Neural progenitor cell (in vitro differentiated cells): ENCODE measurements at regions not wholly inside any gene's neighbourhood (a gene's known extent, or its start where the extent isn't known, plus 50 kb on each side); places are given as distances from the start of the nearest gene placed in this dataset.

Experiments
- DNase-seq: peaks from one replicate; pipeline ENCODE4 v3.0.0-alpha.2; 2016; ENCODE audit warnings: low spot score
- H2AFZ ChIP-seq: fragments of 200-600 bp; sonication (generic); replicated peaks from 2 replicates; pipeline ENCODE4 v1.6.1; 2016; ENCODE audit warnings: antibody characterized with exemption
- H3F3A ChIP-seq: fragments of 200-600 bp; sonication (generic); 2 replicates; pipeline ENCODE4 v1.6.1; 2016; ENCODE audit warnings: antibody characterized with exemption, low read depth
- H3K27ac ChIP-seq: fragments of 200-600 bp; sonication (generic); 2 replicates; pipeline ENCODE4 v1.5.1; 2016; ENCODE audit warnings: mild to moderate bottlenecking
- H3K27me3 ChIP-seq: fragments of 200-600 bp; sonication (generic); 2 replicates; pipeline ENCODE4 v1.6.1; 2016; ENCODE audit warnings: mild to moderate bottlenecking, moderate library complexity
- H3K36me3 ChIP-seq: fragments of 200-600 bp; sonication (generic); 2 replicates; pipeline ENCODE4 v1.5.1; 2016
- H3K4me1 ChIP-seq: fragments of 200-600 bp; sonication (generic); 2 replicates; pipeline ENCODE4 v1.6.1; 2016; ENCODE audit warnings: mixed run types
- H3K4me2 ChIP-seq: fragments of 200-600 bp; sonication (generic); 2 replicates; pipeline ENCODE4 v1.6.1; 2016
- H3K4me3 ChIP-seq: fragments of 200-600 bp; sonication (generic); 2 replicates; pipeline ENCODE4 v1.5.1; 2016
- H3K79me2 ChIP-seq: fragments of 200-600 bp; sonication (generic); 2 replicates; pipeline ENCODE4 v1.6.1; 2016; ENCODE audit warnings: low read depth
- H3K9ac ChIP-seq: fragments of 200-600 bp; sonication (generic); 2 replicates; pipeline ENCODE4 v1.6.1; 2016
- H3K9me3 ChIP-seq: fragments of 200-600 bp; sonication (generic); 2 replicates; pipeline ENCODE4 v1.5.1; 2016; ENCODE audit warnings: low read depth
- H4K20me1 ChIP-seq: fragments of 200-600 bp; sonication (generic); 2 replicates; pipeline ENCODE4 v1.6.1; 2016; ENCODE audit warnings: low read depth
- H3K27ac Mint-ChIP-seq: 3 replicates; pipeline ENCODE4 v1.8.0; 2021; ENCODE audit warnings: mixed read lengths
- H3K27me3 Mint-ChIP-seq: 2 replicates; pipeline ENCODE4 v1.8.0; 2022; ENCODE audit warnings: low read depth, mild to moderate bottlenecking, inconsistent platforms, moderate library complexity, mixed read lengths; ENCODE audit not compliant: insufficient read depth
- H3K36me3 Mint-ChIP-seq: 3 replicates; pipeline ENCODE4 v1.8.0; 2021; ENCODE audit warnings: mixed read lengths
- H3K4me1 Mint-ChIP-seq: 3 replicates; pipeline ENCODE4 v1.8.0; 2021; ENCODE audit warnings: mixed read lengths
- H3K4me3 Mint-ChIP-seq: 3 replicates; pipeline ENCODE4 v1.8.0; 2021; ENCODE audit warnings: mild to moderate bottlenecking, moderate library complexity, mixed read lengths
- H3K9me3 Mint-ChIP-seq: 3 replicates; pipeline ENCODE4 v1.8.0; 2020; ENCODE audit warnings: mixed read lengths
- CTCF ChIP-seq: fragments of 200-600 bp; sonication (generic); IDR thresholded peaks from 2 replicates; pipeline ENCODE4 v1.5.1; 2017; ENCODE audit warnings: antibody characterized with exemption, mild to moderate bottlenecking
- EZH2 ChIP-seq: fragments of 200-600 bp; sonication (generic); IDR thresholded peaks from 2 replicates; pipeline ENCODE4 v1.6.1; 2017; ENCODE audit warnings: antibody characterized with exemption, mild to moderate bottlenecking, moderate library complexity
- EZH2phosphoT487 ChIP-seq: fragments of 200-600 bp; sonication (generic); IDR thresholded peaks from 2 replicates; pipeline ENCODE4 v1.6.1; 2017; ENCODE audit warnings: antibody characterized with exemption

- H2AFZ ChIP-seq, result no peak overlapping the region
- peaks cover 11% of the 10 kb centered on the region for H3K27me3 Mint-ChIP-seq
These were observed 162.7 kb upstream of the IQSEC1 start for GRCh38 chr3:13235897-13236296.

GRCh38 chr3:13235079-13235478 lies 161.8 kb upstream of the IQSEC1 start:
- Histone ChIP-seq H3K9me3 (no peaks in the 10 kb centered on the region), H3K36me3 (no peaks in the 10 kb centered on the region), H3K4me3 (no peak overlapping the region), H2AFZ (no peak overlapping the region), H3K9ac (no peak overlapping the region), H3K27ac (no peak overlapping the region), H3K4me2 (no peak overlapping the region), H3K27me3 (no peaks in the 10 kb centered on the region), H3K79me2 (no peaks in the 10 kb centered on the region), H3K4me1 (no peaks in the 10 kb centered on the region), H3F3A (no peaks in the 10 kb centered on the region), H4K20me1 (no peaks in the 10 kb centered on the region)
- no peak for TF ChIP-seq CTCF
- no peak for TF ChIP-seq EZH2phosphoT487
- no peak for TF ChIP-seq EZH2
- Mint-ChIP-seq H3K27me3 (peaks cover 11% of the 10 kb centered on the region), H3K27ac (peak overlapping the region; percentile 67), H3K4me3 (no peak overlapping the region), H3K9me3 (no peaks in the 10 kb centered on the region), H3K4me1 (peaks cover 39% of the 10 kb centered on the region), H3K36me3 (no peaks in the 10 kb centered on the region)
- no peak for DNase-seq

More at GRCh38 chr3:13235897-13236296, 162.7 kb upstream of the IQSEC1 start:
- H3K27ac ChIP-seq, result no peak overlapping the region
- no peaks in the 10 kb centered on the region for H3K79me2 ChIP-seq
- Mint-ChIP-seq H3K4me1 (peaks cover 39% of the 10 kb centered on the region), H3K9me3 (no peaks in the 10 kb centered on the region), H3K4me3 (no peak overlapping the region), H3K36me3 (no peaks in the 10 kb centered on the region), H3K27ac (peak overlapping the region; percentile 85)
- no peaks in the 10 kb centered on the region for H3K36me3 ChIP-seq
- no peak overlapping the region for H3K4me3 ChIP-seq
- TF ChIP-seq EZH2phosphoT487 (no peak), EZH2 (no peak), CTCF (no peak)
- H3F3A ChIP-seq, result no peaks in the 10 kb centered on the region
- H3K4me2 ChIP-seq, result no peak overlapping the region
- no peak overlapping the region for H3K9ac ChIP-seq
- H4K20me1 ChIP-seq, result no peaks in the 10 kb centered on the region
- H3K27me3 ChIP-seq, result no peaks in the 10 kb centered on the region
- no peaks in the 10 kb centered on the region for H3K9me3 ChIP-seq
- no peaks in the 10 kb centered on the region for H3K4me1 ChIP-seq
- no peak for DNase-seq

GRCh38 chr3:13234666-13235065 lies 161.4 kb upstream of the IQSEC1 start:
- H3K27me3 Mint-ChIP-seq, result peaks cover 11% of the 10 kb centered on the region
- H3K27me3 ChIP-seq, result no peaks in the 10 kb centered on the region
- no peaks in the 10 kb centered on the region for H3K36me3 Mint-ChIP-seq
- TF ChIP-seq EZH2phosphoT487 (no peak), EZH2 (no peak), CTCF (no peak)
- no peaks in the 10 kb centered on the region for H4K20me1 ChIP-seq
- H3K4me1 ChIP-seq, result no peaks in the 10 kb centered on the region
- peak overlapping the region; percentile 67 for H3K27ac Mint-ChIP-seq
- H3F3A ChIP-seq, result no peaks in the 10 kb centered on the region
- no peak overlapping the region for H3K27ac ChIP-seq
- no peak overlapping the region for H3K4me3 ChIP-seq
- no peak overlapping the region for H2AFZ ChIP-seq
- H3K9me3 Mint-ChIP-seq, result no peaks in the 10 kb centered on the region
- peaks cover 39% of the 10 kb centered on the region for H3K4me1 Mint-ChIP-seq
- no peak for DNase-seq
- H3K4me3 Mint-ChIP-seq, result no peak overlapping the region
- H3K36me3 ChIP-seq, result no peaks in the 10 kb centered on the region
- no peaks in the 10 kb centered on the region for H3K9me3 ChIP-seq
- no peak overlapping the region for H3K9ac ChIP-seq
- H3K4me2 ChIP-seq, result no peak overlapping the region
- H3K79me2 ChIP-seq, result no peaks in the 10 kb centered on the region
